A673 (cell line): ENCODE measurements at regions not wholly inside any gene's neighbourhood (a gene's known extent, or its start where the extent isn't known, plus 50 kb on each side); places are given as distances from the start of the nearest gene placed in this dataset.

Experiments used
- BruUV-seq: library from RNA; stranded (reverse); fragments of 400-500 nt; replicated peaks from 2 replicates; lab custom pipeline; 2021; lab: Mats Ljungman, UMichigan
- CTCF ChIA-PET: fragments of 300-600 bp; sonication (Branson Sonifier 250); formaldehyde crosslinking; loops from one replicate; lab custom pipeline; 2022; ENCODE audit warnings: antibody characterized with exemption; lab: Charles Lee
- POLR2A ChIA-PET: fragments of 300-600 bp; sonication (Branson Sonifier 250); formaldehyde crosslinking; loops from one replicate; lab custom pipeline; 2022; ENCODE audit warnings: antibody characterized with exemption; ENCODE audit not compliant: low non-redundant PET; lab: Charles Lee
- DNase-seq: peaks from one replicate; pipeline ENCODE4 v3.0.0-alpha.2; 2015; ENCODE audit warnings: low spot score
- H3K27ac ChIP-seq: fragments of 200-600 bp; sonication (generic); 2 replicates; pipeline ENCODE4 v1.5.1; 2016; ENCODE audit warnings: mixed run types, low read depth, mild to moderate bottlenecking, mixed read lengths, antibody characterized with exemption, low read length; ENCODE audit not compliant: poor library complexity, severe bottlenecking
- H3K27me3 ChIP-seq: fragments of 200-600 bp; sonication (generic); replicated peaks from 2 replicates; pipeline ENCODE4 v1.6.1; 2017; ENCODE audit warnings: mixed run types, low read depth, mild to moderate bottlenecking, mixed read lengths, antibody characterized with exemption, low read length; ENCODE audit not compliant: insufficient read depth, poor library complexity
- H3K36me3 ChIP-seq: fragments of 200-600 bp; sonication (generic); 2 replicates; pipeline ENCODE4 v1.6.1; 2016; ENCODE audit warnings: mixed run types, mild to moderate bottlenecking, mixed read lengths, antibody characterized with exemption, low read length; ENCODE audit not compliant: insufficient read depth, poor library complexity, severe bottlenecking
- H3K4me1 ChIP-seq: fragments of 200-600 bp; sonication (generic); 2 replicates; pipeline ENCODE4 v1.6.1; 2017; ENCODE audit warnings: mixed run types, mild to moderate bottlenecking, mixed read lengths, antibody characterized with exemption, low read length; ENCODE audit not compliant: insufficient read depth, poor library complexity, severe bottlenecking
- H3K4me3 ChIP-seq: fragments of 200-600 bp; sonication (generic); 2 replicates; pipeline ENCODE4 v1.5.1; 2016; ENCODE audit warnings: low read depth, mixed run types, mild to moderate bottlenecking, mixed read lengths, low read length; ENCODE audit not compliant: poor library complexity, severe bottlenecking
- H3K9me3 ChIP-seq: fragments of 200-600 bp; sonication (generic); 2 replicates; pipeline ENCODE4 v1.6.1; 2016; ENCODE audit warnings: mixed run types, low read depth, mild to moderate bottlenecking, mixed read lengths, antibody characterized with exemption, low read length; ENCODE audit not compliant: poor library complexity, severe bottlenecking
- EZH2 ChIP-seq: fragments of 200-600 bp; sonication (generic); IDR thresholded peaks from 2 replicates; pipeline ENCODE4 v1.6.1; 2017; ENCODE audit warnings: borderline replicate concordance, low read depth, mild to moderate bottlenecking, mixed read lengths, antibody characterized with exemption, low read length; ENCODE audit not compliant: poor library complexity, severe bottlenecking
- intact Hi-C: fragments of 100-400 bp; cut with micrococcal nuclease; formaldehyde crosslinking; loops from one replicate; pipeline ENCODE4 v1.10.0; 2022; ENCODE audit not compliant: unreplicated experiment
- TF ChIP-seq, protein P1 (sequence below): fragments of 300-800, 200-600 bp; sonication (generic); conservative IDR thresholded peaks from 2 replicates; pipeline ENCODE4 v1.5.1; 2017; ENCODE audit warnings: low read depth, mild to moderate bottlenecking, antibody characterized with exemption, low read length, moderate library complexity, mixed read lengths

DNA sequence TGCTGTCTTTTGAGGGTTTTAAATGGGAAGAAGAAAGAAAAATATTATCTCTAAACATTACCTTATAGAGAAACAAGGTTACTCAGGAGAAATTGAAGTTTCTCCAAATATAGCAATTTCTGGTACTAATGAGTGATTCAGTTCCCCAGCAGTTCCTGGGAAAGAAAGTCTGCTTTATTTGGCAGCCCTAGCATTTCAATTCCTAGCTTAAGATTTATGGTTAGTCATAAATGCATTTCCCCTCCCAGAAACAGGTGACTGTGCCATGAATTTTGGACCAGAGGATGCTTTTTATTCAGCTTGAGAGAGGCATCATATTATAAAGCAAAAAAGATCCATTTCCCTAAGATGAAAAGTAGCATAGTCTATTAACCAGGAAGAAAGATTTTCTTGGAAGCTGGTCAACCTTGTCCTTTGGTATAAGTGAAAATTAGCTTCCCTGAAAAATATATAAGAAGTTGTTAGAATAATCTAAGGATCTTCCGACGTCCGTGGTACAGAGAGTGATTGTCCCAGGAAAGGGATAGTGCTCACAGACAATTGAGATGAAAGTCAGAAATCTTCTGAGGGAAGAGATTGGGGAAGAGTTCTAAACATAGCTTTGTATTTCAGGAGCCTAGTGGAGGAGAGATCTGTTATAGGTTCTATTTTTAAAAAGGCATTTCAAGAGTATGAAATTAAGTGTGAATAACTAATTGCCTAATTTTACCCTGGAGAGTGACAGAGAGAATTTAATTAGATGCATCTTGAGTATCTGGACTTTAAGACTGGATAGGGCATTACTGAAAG lies 164.9 kb downstream of the ESM1 start:
- POLR2A ChIA-PET = interaction anchor here (0.7 kb wide), 1 partner anchor 18 kb away, joined by 3 read pairs; no protein-coding TSS in a partner anchor
- intact Hi-C loops = no loop called here

DNA sequence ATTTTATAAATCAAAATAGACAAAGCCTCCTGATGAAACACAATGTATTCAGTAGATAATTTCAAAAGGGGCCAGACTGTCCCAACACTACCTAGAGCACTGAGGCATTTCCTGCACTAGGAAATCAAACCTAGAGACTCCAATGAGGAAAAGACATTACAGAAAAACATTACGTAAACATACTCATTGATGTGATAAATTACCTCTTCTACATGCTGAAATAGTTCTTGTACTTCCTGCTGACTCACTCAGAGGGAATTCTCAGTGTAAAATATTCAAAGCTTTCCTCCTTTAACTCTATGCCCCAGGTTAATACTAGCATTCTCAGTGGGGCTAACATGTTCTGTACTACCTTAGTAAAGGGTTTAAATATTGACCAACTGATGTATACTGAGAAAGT lies 178.0 kb downstream of the ESM1 start:
- ChIA-PET POLR2A (no interaction called here), CTCF (no interaction called here)
- H3K27me3 ChIP-seq = no peaks in the 10 kb centered on the region
- DNase-seq = peak; percentile 76
- TF ChIP-seq, protein P1, sequence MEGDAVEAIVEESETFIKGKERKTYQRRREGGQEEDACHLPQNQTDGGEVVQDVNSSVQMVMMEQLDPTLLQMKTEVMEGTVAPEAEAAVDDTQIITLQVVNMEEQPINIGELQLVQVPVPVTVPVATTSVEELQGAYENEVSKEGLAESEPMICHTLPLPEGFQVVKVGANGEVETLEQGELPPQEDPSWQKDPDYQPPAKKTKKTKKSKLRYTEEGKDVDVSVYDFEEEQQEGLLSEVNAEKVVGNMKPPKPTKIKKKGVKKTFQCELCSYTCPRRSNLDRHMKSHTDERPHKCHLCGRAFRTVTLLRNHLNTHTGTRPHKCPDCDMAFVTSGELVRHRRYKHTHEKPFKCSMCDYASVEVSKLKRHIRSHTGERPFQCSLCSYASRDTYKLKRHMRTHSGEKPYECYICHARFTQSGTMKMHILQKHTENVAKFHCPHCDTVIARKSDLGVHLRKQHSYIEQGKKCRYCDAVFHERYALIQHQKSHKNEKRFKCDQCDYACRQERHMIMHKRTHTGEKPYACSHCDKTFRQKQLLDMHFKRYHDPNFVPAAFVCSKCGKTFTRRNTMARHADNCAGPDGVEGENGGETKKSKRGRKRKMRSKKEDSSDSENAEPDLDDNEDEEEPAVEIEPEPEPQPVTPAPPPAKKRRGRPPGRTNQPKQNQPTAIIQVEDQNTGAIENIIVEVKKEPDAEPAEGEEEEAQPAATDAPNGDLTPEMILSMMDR = no peak
- no peak for TF ChIP-seq EZH2
- H3K4me3 ChIP-seq = no peak overlapping the region
- intact Hi-C loops = no loop called here
- no peaks in the 10 kb centered on the region for H3K36me3 ChIP-seq
- peaks cover 1% of the 10 kb centered on the region for H3K9me3 ChIP-seq
- H3K4me1 ChIP-seq = no peaks in the 10 kb centered on the region
- no TSS peak for BruUV-seq
- peak overlapping the region; percentile 50 for H3K27ac ChIP-seq

More for the DNA sequence above, 164.9 kb downstream of the ESM1 start:
- CTCF ChIA-PET = interaction anchor here (1.1 kb wide), 1 partner anchor 304 kb away, joined by 3 read pairs; no protein-coding TSS in a partner anchor
- Histone ChIP-seq H3K27me3 (no peaks in the 10 kb centered on the region), H3K4me1 (no peaks in the 10 kb centered on the region), H3K4me3 (no peak overlapping the region), H3K27ac (no peak overlapping the region), H3K9me3 (no peaks in the 10 kb centered on the region), H3K36me3 (no peaks in the 10 kb centered on the region)
- BruUV-seq = no TSS peak
- no peak for DNase-seq
- TF ChIP-seq EZH2 = no peak
- TF ChIP-seq, protein P1 = no peak

DNA sequence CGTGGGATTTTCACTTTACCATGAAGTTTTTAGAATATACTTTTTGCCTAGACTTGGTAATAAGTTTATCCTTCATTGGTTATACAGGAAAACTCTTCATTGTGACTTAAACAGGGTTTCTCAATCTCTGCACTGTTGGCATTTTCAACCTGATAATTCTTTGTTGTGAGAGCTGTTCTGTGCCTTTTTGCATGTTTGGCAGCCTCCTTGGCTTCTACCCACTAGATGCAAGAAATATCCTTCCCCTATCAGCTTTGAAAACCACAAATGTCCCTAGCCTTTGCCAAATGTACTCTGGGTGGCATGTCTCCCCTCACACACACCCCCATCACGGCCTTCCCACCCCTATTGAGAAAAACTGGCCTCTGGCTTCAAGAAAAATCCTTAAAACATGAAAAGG lies 180.9 kb downstream of the ESM1 start:
- POLR2A ChIA-PET = no interaction called here
- no peaks in the 10 kb centered on the region for H3K36me3 ChIP-seq
- H3K27me3 ChIP-seq = no peaks in the 10 kb centered on the region
- BruUV-seq = no TSS peak
- CTCF ChIA-PET = no interaction called here
- TF ChIP-seq, protein P1 = no peak
- no peak for TF ChIP-seq EZH2
- H3K9me3 ChIP-seq = no peaks in the 10 kb centered on the region
- DNase-seq = no peak
- intact Hi-C loops = no loop called here
- no peak overlapping the region for H3K27ac ChIP-seq
- no peak overlapping the region for H3K4me3 ChIP-seq
- H3K4me1 ChIP-seq = no peaks in the 10 kb centered on the region
